ENCODE measurements at regions not wholly inside any gene's neighbourhood (a gene's known extent, or its start where the extent isn't known, plus 50 kb on each side); places are given as distances from the start of the nearest gene placed in this dataset.
"Not testable (repeated sequence)": the region's sequence is repeated elsewhere in the genome, so short reads cannot be mapped to it uniquely, and the experiment has no call there.

GRCh38 chr9:40928803-40929487, 199.5 kb downstream of the FOXD4L6 start:
- DNase-seq = no peak

GRCh38 chr9:40927851-40928802, 200.4 kb downstream of the FOXD4L6 start:
- no peak for DNase-seq

- DNase-seq = no peak
Measured at GRCh38 chr9:40927260-40927631, 201.2 kb downstream of the FOXD4L6 start.

- no peak for DNase-seq
Measured at GRCh38 chr9:40926404-40927259, 201.8 kb downstream of the FOXD4L6 start.

- DNase-seq = no peak
Measured at GRCh38 chr9:40925149-40925548, 203.3 kb downstream of the FOXD4L6 start.

GRCh38 chr9:40916399-40916783, 212.1 kb downstream of the FOXD4L6 start:
- not testable (repeated sequence) for DNase-seq

GRCh38 chr9:40915660-40916398, 212.7 kb downstream of the FOXD4L6 start:
- DNase-seq = not testable (repeated sequence)

GRCh38 chr9:40914772-40915659, 213.5 kb downstream of the FOXD4L6 start:
- no peak for DNase-seq

- DNase-seq = no peak
Measured at GRCh38 chr9:40913928-40914673, 214.4 kb downstream of the FOXD4L6 start.

- DNase-seq = no peak
Measured at GRCh38 chr9:40913096-40913719, 215.3 kb downstream of the FOXD4L6 start.

- DNase-seq = not testable (repeated sequence)
Measured at GRCh38 chr9:40912679-40913078, 215.8 kb downstream of the FOXD4L6 start.

GRCh38 chr9:40911647-40912046, 216.8 kb downstream of the FOXD4L6 start:
- no peak for DNase-seq

- DNase-seq = not testable (repeated sequence)
Measured at GRCh38 chr9:40910995-40911394, 217.5 kb downstream of the FOXD4L6 start.

- no peak for DNase-seq
Measured at GRCh38 chr9:40909821-40910220, 218.7 kb downstream of the FOXD4L6 start.

GRCh38 chr9:40909111-40909510, 219.4 kb downstream of the FOXD4L6 start:
- not testable (repeated sequence) for DNase-seq

GRCh38 chr9:40907657-40908624, 220.5 kb downstream of the FOXD4L6 start:
- no peak for DNase-seq

GRCh38 chr9:40906879-40907278, 221.6 kb downstream of the FOXD4L6 start:
- not testable (repeated sequence) for DNase-seq

- DNase-seq = not testable (repeated sequence)
Measured at GRCh38 chr9:40892315-40892714, 236.2 kb downstream of the FOXD4L6 start.

GRCh38 chr9:40885858-40886257, 242.6 kb downstream of the FOXD4L6 start:
- not testable (repeated sequence) for DNase-seq

Measured in activated naive CD4-positive, alpha-beta T cell treated with Interleukin-2 at 50 U/mL for 16 hours (primary cell).